OCI-LY7 (cell line): ENCODE measurements at regions not wholly inside any gene's neighbourhood (a gene's known extent, or its start where the extent isn't known, plus 50 kb on each side); places are given as distances from the start of the nearest gene placed in this dataset.

ENCODE experiments used
- BruUV-seq: library from RNA; stranded (reverse); fragments of 400-500 nt; replicated peaks from 2 replicates; lab custom pipeline; 2021; lab: Mats Ljungman, UMichigan
- CTCF ChIA-PET: fragments of 300-600 bp; sonication (Branson Sonifier 250); formaldehyde crosslinking; loops from one replicate; lab custom pipeline; 2022; ENCODE audit warnings: antibody characterized with exemption; ENCODE audit not compliant: unreplicated experiment; lab: Charles Lee
- POLR2A ChIA-PET: fragments of 300-600 bp; sonication (Branson Sonifier 250); formaldehyde crosslinking; loops from one replicate; lab custom pipeline; 2022; ENCODE audit warnings: antibody characterized with exemption; lab: Charles Lee
- DNase-seq: peaks from one replicate; pipeline ENCODE4 v3.0.0-alpha.2; 2015; ENCODE audit warnings: low spot score
- H2AFZ ChIP-seq: fragments of 200-600 bp; sonication (generic), shearing (Covaris generic); 2 replicates; pipeline ENCODE4 v1.6.1; 2014; ENCODE audit warnings: mild to moderate bottlenecking, antibody characterized with exemption, low read length, moderate library complexity
- H3K27ac ChIP-seq: fragments of 200-600 bp; sonication (generic); 2 replicates; pipeline ENCODE4 v1.5.1; 2014; ENCODE audit warnings: mixed run types, low read depth, mild to moderate bottlenecking, moderate library complexity, low read length, inconsistent platforms; ENCODE audit not compliant: poor library complexity, severe bottlenecking
- H3K36me3 ChIP-seq: fragments of 200-600 bp; sonication (generic); 2 replicates; pipeline ENCODE4 v1.6.1; 2014; ENCODE audit warnings: mild to moderate bottlenecking, antibody characterized with exemption, low read length, moderate library complexity, mixed read lengths; ENCODE audit not compliant: insufficient read depth
- H3K4me1 ChIP-seq: fragments of 200-600 bp; sonication (generic); 2 replicates; pipeline ENCODE4 v1.5.1; 2014; ENCODE audit warnings: mild to moderate bottlenecking, low read length; ENCODE audit not compliant: insufficient read depth, poor library complexity, severe bottlenecking
- H3K4me2 ChIP-seq: fragments of 200-600 bp; sonication (generic); 2 replicates; pipeline ENCODE4 v1.6.1; 2014; ENCODE audit warnings: mild to moderate bottlenecking, low read length
- H3K4me3 ChIP-seq: fragments of 200-600 bp; sonication (generic); 2 replicates; pipeline ENCODE4 v1.5.1; 2014; ENCODE audit warnings: mild to moderate bottlenecking, low read depth, low read length; ENCODE audit not compliant: poor library complexity, severe bottlenecking
- H3K79me2 ChIP-seq: fragments of 200-600 bp; sonication (generic); 2 replicates; pipeline ENCODE4 v1.6.1; 2016; ENCODE audit warnings: low read depth, mild to moderate bottlenecking, low read length, moderate library complexity, mixed read lengths; ENCODE audit not compliant: insufficient read depth
- H3K9me2 ChIP-seq: fragments of 200-600 bp; sonication (generic); 2 replicates; pipeline ENCODE4 v1.6.1; 2016; ENCODE audit warnings: mild to moderate bottlenecking, low read length, mixed read lengths; ENCODE audit not compliant: insufficient read depth
- H3K9me3 ChIP-seq: fragments of 200-600 bp; sonication (generic); 2 replicates; pipeline ENCODE4 v1.6.1; 2014; ENCODE audit warnings: mild to moderate bottlenecking, mixed run types, low read length, mixed read lengths
- H4K20me1 ChIP-seq: fragments of 200-600 bp; sonication (generic); 2 replicates; pipeline ENCODE4 v1.6.1; 2014; ENCODE audit warnings: mild to moderate bottlenecking, antibody characterized with exemption, low read length, moderate library complexity, mixed read lengths; ENCODE audit not compliant: insufficient read depth
- CTCF ChIP-seq: fragments of 200-600 bp; sonication (generic); conservative IDR thresholded peaks from 2 replicates; pipeline ENCODE4 v1.5.1; 2014; ENCODE audit warnings: mild to moderate bottlenecking, antibody characterized with exemption, low read length, moderate library complexity, mixed read lengths
- EZH2phosphoT487 ChIP-seq: fragments of 200-600 bp; sonication (generic); IDR thresholded peaks from 2 replicates; pipeline ENCODE4 v1.6.1; 2018; ENCODE audit warnings: low read depth, borderline replicate concordance, mild to moderate bottlenecking, mixed run types, antibody characterized with exemption, low read length, moderate library complexity, mixed read lengths
- intact Hi-C: fragments of 100-400 bp; cut with micrococcal nuclease; formaldehyde crosslinking; loops from one replicate; pipeline ENCODE4 v1.10.0; 2022; ENCODE audit not compliant: unreplicated experiment

- Histone ChIP-seq H3K4me2 (no peak overlapping the region), H3K36me3 (no peaks in the 10 kb centered on the region), H3K27ac (no peak overlapping the region), H3K79me2 (no peaks in the 10 kb centered on the region), H3K9me3 (no peaks in the 10 kb centered on the region), H3K4me1 (no peaks in the 10 kb centered on the region), H4K20me1 (no peaks in the 10 kb centered on the region), H3K9me2 (no peaks in the 10 kb centered on the region), H3K4me3 (no peak overlapping the region), H2AFZ (no peak overlapping the region)
- no TSS peak for BruUV-seq
- TF ChIP-seq CTCF (no peak), EZH2phosphoT487 (no peak)
- no peak for DNase-seq
- intact Hi-C loops, result no loop called here
- ChIA-PET POLR2A (interaction anchor here (0.6 to 1.2 kb wide), 3 partner anchors 12 to 725 kb away, joined by 3 read pairs; no protein-coding TSS in a partner anchor), CTCF (no interaction called here)
Observed at GRCh38 chr11:116427337-116427902, 345.4 kb downstream of the BUD13 start.

- Histone ChIP-seq H3K4me1 (no peaks in the 10 kb centered on the region), H4K20me1 (no peaks in the 10 kb centered on the region), H3K9me3 (no peaks in the 10 kb centered on the region), H3K27ac (no peak overlapping the region), H3K36me3 (no peaks in the 10 kb centered on the region), H3K9me2 (no peaks in the 10 kb centered on the region), H3K4me3 (no peak overlapping the region), H3K79me2 (no peaks in the 10 kb centered on the region), H3K4me2 (no peak overlapping the region), H2AFZ (no peak overlapping the region)
- POLR2A ChIA-PET, result interaction anchor here (0.7 to 1.2 kb wide), 3 partner anchors 13 to 275 kb away, joined by 3 read pairs; no protein-coding TSS in a partner anchor
- no peak for DNase-seq
- BruUV-seq, result no TSS peak
- TF ChIP-seq CTCF, result no peak
- TF ChIP-seq EZH2phosphoT487, result no peak
- intact Hi-C loops, result no loop called here
- CTCF ChIA-PET, result no interaction called here
Observed at GRCh38 chr11:116426761-116427160, 346.0 kb downstream of the BUD13 start.

- CTCF ChIA-PET, result no interaction called here
Observed at GRCh38 chr11:116424615-116425261, 348.0 kb downstream of the BUD13 start.

More at GRCh38 chr11:116424615-116425261, 348.0 kb downstream of the BUD13 start:
- Histone ChIP-seq H3K4me1 (no peaks in the 10 kb centered on the region), H3K9me2 (no peaks in the 10 kb centered on the region), H2AFZ (no peak overlapping the region), H4K20me1 (no peaks in the 10 kb centered on the region), H3K4me3 (no peak overlapping the region), H3K4me2 (no peak overlapping the region), H3K9me3 (no peaks in the 10 kb centered on the region), H3K36me3 (no peaks in the 10 kb centered on the region), H3K79me2 (no peaks in the 10 kb centered on the region), H3K27ac (no peak overlapping the region)
- BruUV-seq, result no TSS peak
- intact Hi-C loops, result no loop called here
- POLR2A ChIA-PET, result no interaction called here
- DNase-seq, result no peak
- no peak for TF ChIP-seq CTCF
- TF ChIP-seq EZH2phosphoT487, result no peak
